Uterus (tissue), 2 donors: ENCODE measurements at regions not wholly inside any gene's neighbourhood (a gene's known extent, or its start where the extent isn't known, plus 50 kb on each side); places are given as distances from the start of the nearest gene placed in this dataset.

Experiments
- CTCF ChIP-seq, 4 experiments: fragments of 200-600 bp in 2 of 4; fragments of 450-650 bp in 2 of 4; sonication (generic) in 2 of 4; IDR thresholded peaks; one replicate each; pipeline ENCODE4 v1.5.1; 2016 to 2019; ENCODE audit warnings: antibody characterized with exemption in 4 of 4, mild to moderate bottlenecking in 2 of 4, moderate library complexity in 1 of 4
- POLR2A ChIP-seq, 2 donors: fragments of 450-650 bp; IDR thresholded peaks; one replicate each; pipeline ENCODE4 v1.6.1; 2016; ENCODE audit warnings: antibody characterized with exemption in 2 of 2, mild to moderate bottlenecking in 1 of 2, moderate library complexity in 1 of 2

GRCh38 chr11:116603728-116604323 lies 169.0 kb downstream of the BUD13 start:
- TF ChIP-seq CTCF (IDR thresholded peaks at IDR 0.05) (no peak), POLR2A (IDR thresholded peaks at IDR 0.05) (no peak)
